NCI-H1092 treated with DMSO at 0.1 percent for 48 hours (cell line): ENCODE measurements at regions not wholly inside any gene's neighbourhood (a gene's known extent, or its start where the extent isn't known, plus 50 kb on each side); places are given as distances from the start of the nearest gene placed in this dataset.
"Not testable (repeated sequence)": the region's sequence is repeated elsewhere in the genome, so short reads cannot be mapped to it uniquely, and the experiment has no call there.

ENCODE experiments used
- DNase-seq: peaks from one replicate; lab custom pipeline; 2025; lab: John Stamatoyannopoulos, UW

DNA sequence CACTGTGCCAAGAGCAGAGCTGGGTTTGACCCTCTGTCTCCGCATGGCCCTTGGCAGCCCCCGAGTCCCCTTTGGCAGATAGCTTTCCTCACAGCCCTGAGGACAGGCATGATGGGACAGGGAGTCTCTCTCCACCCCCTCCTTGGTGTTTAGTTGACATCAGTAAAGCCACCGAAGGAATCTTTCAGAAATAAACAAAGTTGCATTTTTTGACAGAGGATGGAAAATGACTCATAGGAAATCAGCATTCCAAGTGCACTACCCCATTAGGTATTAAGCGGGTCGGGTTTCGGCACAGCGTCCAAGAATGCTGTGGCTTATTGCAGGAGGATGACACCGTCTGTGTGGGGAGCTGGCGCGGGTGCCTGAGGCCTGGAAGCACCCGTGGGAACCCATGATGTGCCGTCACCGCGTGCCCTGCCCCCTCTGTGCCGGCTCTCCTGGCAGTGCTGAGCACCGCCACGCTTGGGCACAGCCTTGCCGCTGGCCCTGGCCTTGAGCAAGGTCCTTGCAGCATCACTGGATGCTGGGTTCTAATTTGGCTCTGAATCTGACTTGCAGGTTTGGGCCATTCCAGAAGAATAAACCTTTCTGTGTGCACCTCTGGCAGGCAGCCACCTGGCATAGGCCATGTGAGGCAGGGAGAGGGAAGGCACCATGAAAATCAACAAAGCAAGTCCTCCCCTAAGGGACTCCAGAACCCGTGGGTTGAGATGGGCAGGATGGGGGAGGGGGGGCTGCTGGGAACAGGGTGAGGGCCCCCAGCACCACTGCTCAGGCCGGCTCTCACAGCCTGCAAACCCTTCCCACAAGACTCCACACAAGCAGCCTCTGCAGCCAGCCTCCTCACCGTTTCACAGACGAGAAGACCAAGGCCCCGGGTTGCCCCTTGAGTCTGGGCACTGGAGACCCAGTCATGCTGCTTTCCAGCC, 50.5 kb upstream of the ZNF469 start:
- peak; percentile 14 for DNase-seq

DNA sequence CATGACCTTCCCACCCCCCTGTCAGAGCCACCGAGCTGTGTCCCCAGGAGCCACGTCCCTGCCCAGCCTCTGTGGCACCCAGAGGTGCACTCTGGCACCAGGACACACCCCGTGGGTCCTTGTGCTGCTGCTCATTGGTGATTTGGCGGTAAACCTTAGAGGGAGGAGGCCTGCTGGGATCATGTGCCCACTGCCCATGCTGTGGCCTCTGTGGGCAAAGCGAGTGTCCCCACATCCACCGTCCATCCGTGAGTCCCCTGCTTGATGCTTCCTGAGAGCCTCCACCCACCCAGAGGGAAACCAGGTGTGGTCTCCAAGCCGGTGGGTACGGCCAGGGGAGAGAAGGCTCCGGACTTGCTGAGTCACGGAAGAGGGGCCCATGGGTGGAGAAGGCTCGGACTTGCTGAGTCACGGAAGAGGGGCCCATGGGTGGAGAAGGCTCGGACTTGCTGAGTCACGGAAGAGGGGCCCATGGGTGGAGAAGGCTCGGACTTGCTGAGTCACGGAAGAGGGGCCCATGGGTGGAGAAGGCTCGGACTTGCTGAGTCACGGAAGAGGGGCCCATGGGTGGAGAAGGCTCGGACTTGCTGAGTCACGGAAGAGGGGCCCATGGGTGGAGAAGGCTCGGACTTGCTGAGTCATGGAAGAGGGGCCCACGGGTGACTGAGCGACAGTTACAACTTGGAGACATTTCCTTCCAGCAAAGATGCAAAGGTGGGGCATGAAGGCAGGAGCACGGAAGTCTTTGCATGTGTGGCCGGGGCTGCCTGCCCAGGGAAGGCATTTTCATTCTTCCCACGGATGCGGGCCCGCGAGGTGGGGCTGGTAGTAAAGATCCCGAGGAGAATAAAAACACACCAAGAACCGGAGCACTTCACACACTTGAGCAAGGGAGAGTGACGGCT, 49.6 kb upstream of the ZNF469 start:
- not testable (repeated sequence) for DNase-seq
